ENCODE measurements at regions not wholly inside any gene's neighbourhood (a gene's known extent, or its start where the extent isn't known, plus 50 kb on each side); places are given as distances from the start of the nearest gene placed in this dataset.

GRCh38 chr7:130913639-130914553, 179.9 kb upstream of the KLF14 start:
- TF ChIP-seq MAX (IDR thresholded peaks at IDR 0.05) (no peak), CEBPB (IDR thresholded peaks at IDR 0.05) (no peak), EP300 (IDR thresholded peaks at IDR 0.05; ENCODE audit: borderline replicate concordance) (no peak), YY1 (IDR thresholded peaks at IDR 0.05; ENCODE audit: low read depth) (no peak), EGR1 (IDR thresholded peaks at IDR 0.05) (no peak), TCF12 (IDR thresholded peaks at IDR 0.05; ENCODE audit: low read depth) (no peak), REST (IDR thresholded peaks at IDR 0.05; ENCODE audit: low read depth) (no peak), CREB1 (IDR thresholded peaks at IDR 0.05; ENCODE audit: low read depth) (no peak), USF1 (IDR thresholded peaks at IDR 0.05) (no peak), TEAD4 (IDR thresholded peaks at IDR 0.05) (no peak)

GRCh38 chr7:130914554-130915294, 180.7 kb upstream of the KLF14 start:
- TF ChIP-seq EGR1 (IDR thresholded peaks at IDR 0.05) (no peak), RAD21 (IDR thresholded peaks at IDR 0.05; ENCODE audit: low read depth) (no peak), FOXM1 (IDR thresholded peaks at IDR 0.05; ENCODE audit: borderline replicate concordance, low read depth) (no peak), EP300 (IDR thresholded peaks at IDR 0.05; ENCODE audit: borderline replicate concordance) (no peak), MAX (IDR thresholded peaks at IDR 0.05) (no peak), TEAD4 (IDR thresholded peaks at IDR 0.05) (no peak), TCF12 (IDR thresholded peaks at IDR 0.05; ENCODE audit: low read depth) (no peak), CEBPB (IDR thresholded peaks at IDR 0.05) (no peak), ZBTB7A (IDR thresholded peaks at IDR 0.05; ENCODE audit: low read depth) (no peak), TAF1 (IDR thresholded peaks at IDR 0.05; ENCODE audit: low read depth) (no peak), USF1 (IDR thresholded peaks at IDR 0.05) (no peak)

GRCh38 chr7:130917669-130918128, 183.7 kb upstream of the KLF14 start:
- TF ChIP-seq FOXM1 (IDR thresholded peaks at IDR 0.05; ENCODE audit: borderline replicate concordance, low read depth), result 0 out of 2 replicates have a peak, but pooled peaks have one; percentile 16
- TF ChIP-seq ZBTB7A (IDR thresholded peaks at IDR 0.05; ENCODE audit: low read depth), result no peak
- no peak for TF ChIP-seq EP300 (IDR thresholded peaks at IDR 0.05; ENCODE audit: borderline replicate concordance)

- TF ChIP-seq CREB1 (IDR thresholded peaks at IDR 0.05; ENCODE audit: low read depth), result no peak
- no peak for TF ChIP-seq ZBTB7A (IDR thresholded peaks at IDR 0.05; ENCODE audit: low read depth)
- no peak for TF ChIP-seq REST (IDR thresholded peaks at IDR 0.05; ENCODE audit: low read depth)
- TF ChIP-seq EGR1 (IDR thresholded peaks at IDR 0.05), result no peak
- TF ChIP-seq EP300 (IDR thresholded peaks at IDR 0.05; ENCODE audit: borderline replicate concordance), result no peak
- no peak for TF ChIP-seq TCF12 (IDR thresholded peaks at IDR 0.05; ENCODE audit: low read depth)
- no peak for TF ChIP-seq TAF1 (IDR thresholded peaks at IDR 0.05; ENCODE audit: low read depth)
- no peak for TF ChIP-seq YY1 (IDR thresholded peaks at IDR 0.05; ENCODE audit: low read depth)
- TF ChIP-seq CEBPB (IDR thresholded peaks at IDR 0.05), result no peak
- no peak for TF ChIP-seq USF1 (IDR thresholded peaks at IDR 0.05)
- TF ChIP-seq RAD21 (IDR thresholded peaks at IDR 0.05; ENCODE audit: low read depth), result no peak
- TF ChIP-seq NFIC (IDR thresholded peaks at IDR 0.05), result no peak
- no peak for TF ChIP-seq MAX (IDR thresholded peaks at IDR 0.05)
- TF ChIP-seq TEAD4 (IDR thresholded peaks at IDR 0.05), result no peak
- TF ChIP-seq FOXM1 (IDR thresholded peaks at IDR 0.05; ENCODE audit: borderline replicate concordance, low read depth), result no peak
Measured at GRCh38 chr7:130918129-130919052, 184.4 kb upstream of the KLF14 start.

Measured in Ishikawa (cell line).